Effector memory CD4-positive, alpha-beta T cell (primary cell): ENCODE measurements at regions not wholly inside any gene's neighbourhood (a gene's known extent, or its start where the extent isn't known, plus 50 kb on each side); places are given as distances from the start of the nearest gene placed in this dataset.
"Not testable (repeated sequence)": the region's sequence is repeated elsewhere in the genome, so short reads cannot be mapped to it uniquely, and the experiment has no call there.

Source experiments
- DNase-seq, 3 donors: peaks; one replicate each; pipeline ENCODE4 v3.0.0-alpha.2; 2020
- H3K27ac ChIP-seq: 2 replicates; pipeline ENCODE4 v1.7.0; 2013; ENCODE audit warnings: mild to moderate bottlenecking, low read length, moderate library complexity; ENCODE audit not compliant: insufficient read depth, poor library complexity, severe bottlenecking
- H3K27me3 ChIP-seq: replicated peaks from 2 replicates; pipeline ENCODE4 v1.7.0; 2013; ENCODE audit warnings: mild to moderate bottlenecking, low read length; ENCODE audit not compliant: insufficient read depth, control insufficient read depth, poor library complexity, severe bottlenecking
- H3K36me3 ChIP-seq: 2 replicates; pipeline ENCODE4 v1.7.0; 2013; ENCODE audit warnings: mild to moderate bottlenecking, low read length, moderate library complexity; ENCODE audit not compliant: control insufficient read depth, insufficient read depth
- H3K4me1 ChIP-seq: 2 replicates; pipeline ENCODE4 v1.7.0; 2013; ENCODE audit warnings: low read length, mild to moderate bottlenecking; ENCODE audit not compliant: control insufficient read depth, insufficient read depth, poor library complexity, severe bottlenecking
- H3K4me3 ChIP-seq: 2 replicates; pipeline ENCODE4 v1.7.0; 2013; ENCODE audit warnings: low read length, low read depth, mild to moderate bottlenecking; ENCODE audit not compliant: insufficient read depth, poor library complexity, severe bottlenecking
- H3K9me3 ChIP-seq: 2 replicates; pipeline ENCODE4 v1.7.0; 2013; ENCODE audit warnings: mild to moderate bottlenecking, low read length, moderate library complexity; ENCODE audit not compliant: control insufficient read depth

DNA sequence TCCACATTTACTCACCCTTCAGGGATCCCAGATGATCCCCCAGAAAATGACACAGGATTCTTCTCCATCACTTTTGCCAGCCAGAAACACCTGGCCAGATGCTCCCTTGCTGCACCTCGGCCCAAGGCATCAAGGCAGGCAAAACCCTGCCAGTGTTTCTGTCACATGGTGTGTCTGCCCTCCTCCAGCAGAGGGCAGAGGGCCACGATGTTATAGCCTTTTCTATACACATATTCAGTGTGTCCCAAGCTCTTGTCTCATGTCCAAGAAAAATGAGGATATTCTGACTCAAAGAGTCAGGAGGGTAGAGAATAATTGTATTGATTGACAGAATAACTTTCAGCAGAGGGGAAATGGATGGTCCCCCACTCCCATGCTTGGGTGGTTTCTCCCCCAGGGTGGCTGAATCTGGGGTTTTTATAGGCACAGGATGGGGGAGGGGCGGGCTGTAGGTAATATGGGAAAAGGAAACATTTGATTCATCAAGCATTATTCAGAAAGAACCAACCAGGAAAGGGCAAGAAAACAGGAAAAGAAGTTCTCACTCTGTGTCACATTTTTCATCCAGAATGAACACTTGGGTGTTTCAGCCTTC lies 933.9 kb downstream of the TRIB2 start:
- Histone ChIP-seq H3K27me3 (no peaks in the 10 kb centered on the region), H3K9me3 (no peaks in the 10 kb centered on the region), H3K4me1 (no peaks in the 10 kb centered on the region), H3K27ac (no peak overlapping the region), H3K4me3 (no peak overlapping the region), H3K36me3 (no peaks in the 10 kb centered on the region)
- no peak for DNase-seq

- Histone ChIP-seq H3K27me3 (no peaks in the 10 kb centered on the region), H3K4me1 (no peaks in the 10 kb centered on the region), H3K36me3 (no peaks in the 10 kb centered on the region), H3K9me3 (no peaks in the 10 kb centered on the region), H3K27ac (no peak overlapping the region), H3K4me3 (no peak overlapping the region)
- no peak for DNase-seq
Observed at GRCh38 chr2:13651684-13652131, 935.0 kb downstream of the TRIB2 start.

- DNase-seq: no peak
- no peaks in the 10 kb centered on the region for H3K9me3 ChIP-seq
- no peaks in the 10 kb centered on the region for H3K36me3 ChIP-seq
- H3K4me1 ChIP-seq: no peaks in the 10 kb centered on the region
- H3K27me3 ChIP-seq: no peaks in the 10 kb centered on the region
- no peak overlapping the region for H3K27ac ChIP-seq
- no peak overlapping the region for H3K4me3 ChIP-seq
Observed at GRCh38 chr2:13652531-13653313, 936.0 kb downstream of the TRIB2 start.

DNA sequence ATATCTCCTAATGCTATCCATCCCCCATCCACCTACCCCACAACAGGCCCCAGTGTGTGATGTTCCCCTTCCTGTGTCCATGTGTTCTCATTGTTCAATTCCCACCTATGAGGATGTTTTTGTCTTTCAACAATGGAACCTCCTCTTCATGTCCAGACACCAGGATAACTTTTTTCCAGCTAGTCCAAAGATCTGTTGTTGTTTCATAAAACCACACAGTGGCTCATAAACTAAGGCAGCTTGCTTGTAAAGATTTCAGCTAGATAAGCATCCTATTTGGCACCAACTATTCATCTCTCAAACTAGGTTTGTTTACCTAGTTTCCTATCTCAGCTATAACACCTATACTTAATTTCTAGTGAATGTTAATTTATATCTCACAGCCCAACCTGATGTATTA lies 937.7 kb downstream of the TRIB2 start:
- Histone ChIP-seq H3K9me3 (no peaks in the 10 kb centered on the region), H3K4me3 (no peak overlapping the region), H3K36me3 (no peaks in the 10 kb centered on the region), H3K27me3 (no peaks in the 10 kb centered on the region), H3K27ac (no peak overlapping the region), H3K4me1 (no peaks in the 10 kb centered on the region)
- DNase-seq: no peak

- no peak overlapping the region for H3K27ac ChIP-seq
- DNase-seq: no peak
- no peaks in the 10 kb centered on the region for H3K9me3 ChIP-seq
- H3K36me3 ChIP-seq: no peaks in the 10 kb centered on the region
- H3K27me3 ChIP-seq: no peaks in the 10 kb centered on the region
- no peak overlapping the region for H3K4me3 ChIP-seq
- no peaks in the 10 kb centered on the region for H3K4me1 ChIP-seq
Observed at GRCh38 chr2:13660231-13660630, 943.5 kb downstream of the TRIB2 start.

- Histone ChIP-seq H3K27ac (no peak overlapping the region), H3K36me3 (no peaks in the 10 kb centered on the region), H3K4me1 (no peaks in the 10 kb centered on the region), H3K4me3 (no peak overlapping the region), H3K27me3 (no peaks in the 10 kb centered on the region), H3K9me3 (no peaks in the 10 kb centered on the region)
- no peak for DNase-seq
Observed at GRCh38 chr2:13662055-13662454, 945.3 kb downstream of the TRIB2 start.

DNA sequence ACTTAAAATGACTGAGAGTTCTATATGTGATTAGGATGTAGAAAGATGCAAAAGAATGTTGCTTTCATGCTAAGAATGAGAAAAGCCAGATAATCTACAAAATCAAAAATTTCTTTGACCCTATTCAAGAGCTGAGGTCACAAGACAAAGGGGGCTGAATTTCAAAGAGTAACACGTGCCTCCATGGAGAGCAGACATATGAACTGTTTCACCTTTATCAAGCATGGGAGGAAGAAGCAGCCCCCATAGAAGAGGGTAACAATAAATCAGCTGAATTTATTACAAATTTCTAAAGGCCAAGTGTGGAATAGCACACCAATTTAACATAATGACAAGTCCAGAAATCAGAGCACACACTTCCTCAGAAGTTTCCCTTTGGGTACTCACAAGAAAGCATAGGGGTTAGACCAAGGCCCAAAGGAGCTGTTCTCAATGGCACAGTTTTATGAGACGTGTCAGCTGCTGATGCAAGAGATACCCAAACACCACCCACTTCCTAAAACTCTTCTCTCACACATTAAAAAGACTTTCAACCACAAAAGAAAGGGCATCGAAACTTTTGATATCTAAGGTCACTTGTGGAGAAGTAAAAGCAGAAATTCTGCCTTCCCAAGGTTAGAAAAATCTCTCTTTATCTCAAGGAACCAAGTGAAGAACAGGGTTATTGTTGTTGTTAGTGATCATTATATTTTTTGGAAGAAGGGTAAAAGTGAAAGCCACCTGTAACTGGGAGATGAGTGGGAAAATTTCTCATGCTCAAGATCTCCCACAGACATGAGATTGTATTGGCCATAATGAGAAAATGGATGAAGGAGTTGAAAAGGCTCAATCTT lies 950.1 kb downstream of the TRIB2 start:
- Histone ChIP-seq H3K27me3 (no peaks in the 10 kb centered on the region), H3K4me1 (no peaks in the 10 kb centered on the region), H3K4me3 (no peak overlapping the region), H3K9me3 (no peaks in the 10 kb centered on the region), H3K36me3 (no peaks in the 10 kb centered on the region), H3K27ac (no peak overlapping the region)
- no peak for DNase-seq

- Histone ChIP-seq H3K27ac (no peak overlapping the region), H3K4me1 (no peaks in the 10 kb centered on the region), H3K9me3 (no peaks in the 10 kb centered on the region), H3K36me3 (no peaks in the 10 kb centered on the region), H3K4me3 (no peak overlapping the region), H3K27me3 (no peaks in the 10 kb centered on the region)
- DNase-seq: no peak
Observed at GRCh38 chr2:13667415-13667757, 950.6 kb downstream of the TRIB2 start.

DNA sequence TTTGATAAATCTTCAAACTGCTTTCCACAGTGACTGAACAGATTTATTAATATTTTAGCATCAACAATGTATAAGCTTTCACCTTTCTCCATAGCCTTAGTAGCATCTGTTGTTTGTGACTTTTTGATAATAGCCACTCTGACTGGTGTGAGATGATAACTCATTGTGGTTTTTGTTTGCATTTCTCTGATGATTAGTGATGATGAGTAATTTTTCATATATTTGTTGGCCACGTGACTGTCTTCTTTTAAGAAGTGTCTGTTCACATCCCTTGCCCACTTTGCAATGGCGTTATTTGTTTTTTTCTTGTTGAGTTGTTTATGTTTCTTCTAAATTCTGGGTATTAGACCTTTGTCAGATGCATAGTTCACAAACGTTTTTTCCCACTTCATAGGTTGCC lies 952.9 kb downstream of the TRIB2 start:
- Histone ChIP-seq H3K9me3 (no peaks in the 10 kb centered on the region), H3K4me1 (no peaks in the 10 kb centered on the region), H3K4me3 (no peak overlapping the region), H3K27ac (no peak overlapping the region), H3K27me3 (no peaks in the 10 kb centered on the region), H3K36me3 (no peaks in the 10 kb centered on the region)
- DNase-seq: no peak

DNA sequence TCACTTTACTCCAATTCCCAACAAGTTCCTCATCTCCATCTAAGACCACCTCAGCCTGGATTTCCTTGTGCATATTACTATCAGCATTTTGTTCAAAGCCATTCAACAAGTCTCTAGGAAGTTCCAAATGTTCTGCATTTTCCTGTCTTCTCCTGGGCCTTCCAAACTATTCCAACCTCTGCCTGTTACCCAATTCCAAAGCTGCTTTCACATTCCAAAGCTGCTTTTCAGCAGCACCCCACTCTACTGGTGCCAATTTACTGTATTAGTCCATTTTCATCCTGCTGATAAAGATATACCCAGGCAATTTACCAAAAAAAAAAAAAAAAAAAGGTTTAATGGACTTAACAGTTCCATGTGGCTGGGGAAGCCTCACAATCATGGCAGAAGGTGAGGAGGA lies 957.1 kb downstream of the TRIB2 start:
- DNase-seq, H3K4me3 ChIP-seq, H3K4me1 ChIP-seq, H3K36me3 ChIP-seq, H3K27me3 ChIP-seq, H3K9me3 ChIP-seq, H3K27ac ChIP-seq: not testable (repeated sequence)
